Posterior vena cava (tissue), 2 donors: ENCODE measurements at regions not wholly inside any gene's neighbourhood (a gene's known extent, or its start where the extent isn't known, plus 50 kb on each side); places are given as distances from the start of the nearest gene placed in this dataset.
"Not testable (repeated sequence)": the region's sequence is repeated elsewhere in the genome, so short reads cannot be mapped to it uniquely, and the experiment has no call there.

ENCODE experiments used
- DNase-seq: peaks from one replicate; pipeline ENCODE4 v3.0.0-alpha.2; 2020; ENCODE audit warnings: low spot score
- intact Hi-C, 2 donors: fragments of 100-400 bp; cut with DNase I; formaldehyde crosslinking; loops; one replicate each; pipeline versions ENCODE4 v1.14.1 to v1.14.2; 2022 to 2023
- donor health status: DM: yes; HTN: yes; CAD: no.
- donor health status: DM: yes; HTN: yes; CAD: no.

DNA sequence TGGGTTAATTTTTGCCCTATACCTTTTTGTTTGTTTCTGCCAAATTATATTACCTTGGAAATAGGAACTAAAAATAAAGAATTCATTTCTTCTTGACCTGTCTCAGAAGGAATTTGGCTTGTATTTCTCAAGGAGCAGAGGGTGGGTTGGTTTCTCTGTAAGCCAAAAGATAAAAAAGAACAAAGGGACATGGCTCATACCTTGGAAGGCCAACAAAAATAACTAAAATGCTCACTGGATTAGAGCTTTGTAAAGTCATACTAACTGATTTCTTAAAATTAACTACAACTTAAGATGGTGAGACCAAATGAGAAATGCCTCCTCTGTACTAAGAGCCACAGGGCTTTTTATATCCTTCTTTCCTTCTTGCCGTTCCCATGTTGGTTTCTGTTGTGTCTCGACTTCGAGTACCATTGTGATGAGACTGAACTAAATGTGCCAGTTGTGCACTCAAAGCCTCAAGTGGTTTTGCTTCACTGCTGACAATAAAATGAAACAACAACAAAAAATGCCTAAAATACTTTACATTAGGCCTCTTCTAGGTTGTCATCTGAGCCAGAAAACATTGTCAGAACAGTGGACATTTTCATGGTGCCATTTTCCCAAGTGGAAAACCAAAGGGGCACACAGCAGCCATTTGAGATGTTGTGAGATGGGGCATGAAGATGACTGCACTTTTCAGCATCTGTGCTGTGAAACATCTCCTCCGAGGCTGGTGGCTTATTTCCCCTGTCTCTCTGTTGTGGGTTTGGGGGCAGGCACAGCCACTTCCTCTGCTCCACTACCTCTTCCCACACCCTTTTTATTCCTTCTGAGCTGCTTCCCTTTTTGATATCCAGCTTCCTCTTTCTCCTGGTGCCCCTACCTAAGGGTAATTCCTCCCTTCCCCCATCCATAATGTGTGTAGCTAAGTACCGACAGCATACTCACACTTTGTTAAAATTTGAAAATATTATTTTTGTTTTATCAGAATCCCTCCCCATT is 51.8 kb upstream of the AGR3 start:
- intact Hi-C loops = no loop called here
- no peak for DNase-seq

DNA sequence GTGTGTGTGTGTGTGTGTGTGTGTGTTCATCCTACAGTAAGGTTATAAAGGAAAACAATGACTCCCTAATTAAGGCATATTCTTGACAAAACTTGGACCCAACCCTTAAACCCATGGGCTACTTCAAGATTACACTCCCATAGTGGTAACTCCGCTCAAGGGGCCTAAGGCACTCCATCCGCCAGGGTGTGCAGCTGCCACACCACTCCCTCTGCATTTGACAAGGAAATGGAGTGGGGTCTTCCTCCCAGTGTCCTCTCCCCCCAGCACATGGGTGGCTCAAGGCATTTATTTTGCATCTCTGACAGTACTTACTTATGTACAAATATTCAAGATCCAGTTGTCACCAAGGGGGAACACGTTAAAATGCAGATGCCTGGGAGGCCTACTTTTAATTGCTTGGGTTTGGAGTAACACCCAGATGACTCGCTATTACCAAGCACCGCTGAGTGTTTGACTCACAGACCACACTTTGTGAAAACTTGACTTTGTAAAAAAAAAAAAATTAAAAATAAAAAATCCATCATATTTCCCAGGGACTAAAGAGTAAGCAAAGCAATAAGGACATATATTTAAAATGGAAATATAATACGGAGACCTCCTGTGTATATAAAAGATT is 53.0 kb upstream of the AGR3 start:
- no peak for DNase-seq
- intact Hi-C loops = no loop called here

- DNase-seq = no peak
- intact Hi-C loops = no loop called here
Observed at GRCh38 chr7:16935341-16935735, 53.6 kb upstream of the AGR3 start.

- no peak for DNase-seq
- intact Hi-C loops = no loop called here
Observed at GRCh38 chr7:16936626-16937422, 55.0 kb upstream of the AGR3 start.

DNA sequence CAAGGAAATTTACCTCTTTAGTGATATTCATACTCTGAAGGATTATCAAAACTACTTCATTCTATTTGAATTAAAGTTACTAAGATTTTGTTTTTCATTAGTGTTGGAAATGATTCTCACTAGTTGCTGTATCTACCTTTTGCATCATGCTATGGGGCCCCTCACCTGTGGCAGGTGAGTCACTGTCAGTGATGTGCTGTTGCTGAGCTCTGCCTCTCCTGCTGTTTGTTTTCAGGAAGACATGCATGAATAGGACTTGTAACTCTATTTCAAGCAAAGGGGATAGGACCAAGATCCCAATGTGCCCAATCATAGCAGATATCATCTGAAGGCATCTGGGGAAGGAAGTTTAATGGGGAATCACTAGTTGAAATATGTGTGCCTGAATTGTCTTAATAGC is 57.4 kb upstream of the AGR3 start:
- DNase-seq = no peak
- intact Hi-C loops = no loop called here

- no peak for DNase-seq
- intact Hi-C loops = no loop called here
Observed at GRCh38 chr7:16940776-16941175, 59.0 kb upstream of the AGR3 start.

GRCh38 chr7:16942929-16943509 is 61.2 kb upstream of the AGR3 start:
- no peak for DNase-seq
- intact Hi-C loops = no loop called here

DNA sequence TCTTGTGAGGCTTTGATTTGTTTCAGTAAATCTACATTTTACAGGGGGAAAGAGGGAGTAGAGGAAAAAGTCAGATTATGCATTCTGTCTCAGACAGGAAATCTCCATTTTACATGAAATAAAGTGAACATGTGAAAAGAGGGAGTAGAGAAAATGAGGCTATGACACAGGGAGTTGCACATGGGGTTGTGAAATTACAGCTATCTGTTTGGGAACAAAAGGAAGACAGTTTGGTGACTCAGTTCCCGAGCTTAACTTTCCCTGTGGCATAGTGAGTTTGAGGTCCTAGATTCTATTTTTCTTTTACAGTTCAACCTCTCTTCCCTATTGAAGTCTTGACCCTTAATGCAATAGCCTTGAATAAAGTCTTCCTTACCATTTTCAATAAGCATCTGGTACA is 63.2 kb upstream of the AGR3 start:
- intact Hi-C loops = no loop called here
- DNase-seq = no peak

DNA sequence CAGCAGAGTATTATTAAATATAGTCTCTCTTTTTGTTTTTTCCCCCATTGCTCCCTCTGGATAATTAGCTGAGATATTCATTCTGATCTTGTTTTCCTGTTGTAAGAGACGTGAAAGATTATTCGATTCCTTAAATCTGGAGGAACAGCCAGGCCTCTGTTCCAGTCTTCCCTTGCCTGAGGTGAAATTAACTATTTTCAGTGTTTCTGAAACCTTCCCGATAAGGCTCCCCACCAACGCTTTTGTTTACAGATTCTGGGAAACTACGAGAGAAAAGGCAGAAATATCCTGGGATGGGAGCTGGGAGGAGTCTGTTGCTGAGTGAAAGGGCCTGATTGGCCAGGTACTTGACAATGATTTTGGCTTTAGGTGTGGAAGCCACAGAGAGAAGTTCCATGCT is 63.6 kb upstream of the AGR3 start:
- intact Hi-C loops = no loop called here

GRCh38 chr7:16948110-16948509 is 66.3 kb upstream of the AGR3 start:
- intact Hi-C loops, DNase-seq: not testable (repeated sequence)

More for the DNA sequence above, 63.6 kb upstream of the AGR3 start:
- DNase-seq = no peak

DNA sequence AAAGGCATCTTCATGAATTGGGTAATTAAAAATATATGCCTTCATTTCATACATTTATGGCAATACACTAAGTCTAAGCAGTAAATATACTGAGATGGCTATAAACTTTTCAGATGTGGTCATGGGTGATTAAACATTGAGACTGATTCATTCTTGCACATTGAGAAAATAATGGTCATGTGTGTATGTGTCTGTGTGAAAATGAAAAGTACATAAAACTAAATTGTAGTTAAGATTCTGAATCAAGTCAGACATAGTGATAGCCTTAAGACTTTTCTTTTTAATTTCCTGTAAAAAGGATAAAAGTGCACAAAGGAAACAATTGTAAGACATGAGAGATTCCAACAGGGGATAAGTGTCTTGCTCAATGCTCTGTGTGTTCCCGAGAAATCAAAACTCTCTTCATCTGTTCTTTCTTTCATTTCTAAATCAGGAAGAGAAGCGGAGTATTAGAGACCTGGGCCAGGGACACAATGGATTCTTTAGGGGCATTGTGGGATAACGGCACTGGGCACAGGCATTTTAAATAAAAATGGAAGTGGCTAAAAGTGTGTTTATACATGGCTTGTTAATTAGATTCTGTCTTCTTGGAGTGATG is 69.8 kb upstream of the AGR3 start:
- intact Hi-C loops = no loop called here
- no peak for DNase-seq

DNA sequence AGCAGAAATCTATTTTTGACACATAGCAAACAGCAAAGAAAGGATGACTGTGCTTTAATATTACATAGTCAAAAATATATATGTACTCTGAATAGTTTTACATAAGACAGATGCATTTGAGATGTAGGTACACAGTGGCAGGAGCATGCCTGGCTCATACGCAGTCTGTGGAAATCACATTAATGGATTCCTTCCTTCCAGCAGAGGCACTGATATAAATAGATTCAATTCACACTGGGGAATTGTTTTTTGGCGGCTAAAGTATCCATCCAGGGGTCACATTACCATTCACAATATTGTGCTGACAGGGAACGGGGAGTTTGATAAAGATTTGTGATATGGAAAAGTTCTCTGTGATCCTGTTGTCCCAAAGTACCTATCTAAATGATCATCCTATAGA is 72.5 kb upstream of the AGR3 start:
- intact Hi-C loops = no loop called here
- DNase-seq = no peak

DNA sequence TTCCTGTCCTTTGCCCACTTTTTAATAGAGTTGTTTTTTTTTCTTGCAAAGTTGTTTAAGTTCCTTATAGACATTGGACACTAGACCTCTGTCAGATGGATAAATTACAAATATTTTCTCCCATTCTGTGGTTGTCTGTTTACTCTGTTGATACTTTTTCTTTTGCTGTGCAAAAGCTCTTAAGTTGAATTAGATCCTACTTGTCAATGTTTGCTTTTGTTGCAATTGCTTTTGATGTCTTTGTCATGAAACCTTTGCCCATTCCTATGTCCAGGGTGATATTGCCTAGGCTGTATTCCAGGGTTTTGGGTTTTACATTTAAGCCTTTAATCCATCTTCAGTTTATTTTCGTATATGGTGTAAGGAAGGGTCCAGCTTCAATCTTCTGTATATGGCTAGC is 76.9 kb upstream of the AGR3 start:
- intact Hi-C loops = no loop called here

DNA sequence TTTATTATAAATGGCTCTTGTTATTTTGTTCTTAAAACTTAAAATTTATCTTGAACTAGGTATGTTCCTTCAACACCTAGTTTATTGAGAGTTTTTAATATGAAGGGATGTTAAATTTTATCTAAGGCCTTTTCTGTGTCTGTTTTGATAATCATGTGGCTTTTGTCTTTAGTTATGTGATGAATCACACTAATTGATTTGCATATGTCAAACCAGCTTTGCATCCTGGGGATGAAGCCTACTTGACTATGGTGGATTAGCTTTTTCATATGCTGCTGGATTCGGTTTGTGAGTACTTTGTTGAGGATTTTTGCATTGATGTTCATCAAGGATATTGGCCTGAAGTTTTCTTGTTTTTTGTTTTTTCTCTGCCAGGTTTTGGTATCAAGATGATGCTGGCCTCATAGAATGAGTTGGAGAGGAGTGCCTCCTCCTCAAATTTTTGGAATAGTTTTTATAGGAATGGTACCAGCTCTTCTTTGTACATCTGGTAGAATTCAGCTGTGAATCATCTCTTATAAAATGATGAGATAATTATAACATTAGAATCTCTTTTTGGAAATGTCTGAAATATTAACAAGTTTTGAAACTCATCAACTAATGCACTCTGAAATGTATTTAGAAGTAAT is 78.7 kb upstream of the AGR3 start:
- DNase-seq = no peak
- intact Hi-C loops = no loop called here

More for the DNA sequence above, 76.9 kb upstream of the AGR3 start:
- DNase-seq = no peak

DNA sequence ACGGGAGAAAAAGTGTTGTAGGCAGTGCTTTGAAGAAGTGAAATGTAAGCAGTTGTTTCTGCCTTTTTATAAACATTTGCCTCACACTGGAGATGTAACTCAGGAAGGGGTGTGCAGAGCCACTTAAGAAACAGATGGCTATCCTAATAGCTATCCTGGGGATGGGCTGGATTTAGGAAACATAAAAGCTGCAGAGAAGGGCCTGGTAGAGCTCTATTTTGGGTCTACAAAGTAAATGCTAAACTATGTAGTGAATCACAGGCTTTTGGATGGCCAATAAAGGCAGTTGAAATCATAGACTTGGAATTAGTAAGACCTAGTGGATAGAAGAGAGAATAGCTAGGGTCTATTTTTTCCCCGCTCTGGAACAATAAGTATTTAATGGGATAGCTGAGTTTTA is 79.9 kb upstream of the AGR3 start:
- intact Hi-C loops = no loop called here
- DNase-seq = no peak

- intact Hi-C loops = no loop called here
- no peak for DNase-seq
Observed at GRCh38 chr7:16963044-16963443, 81.3 kb upstream of the AGR3 start.

- intact Hi-C loops, DNase-seq: not testable (repeated sequence)
Observed at GRCh38 chr7:16965697-16966096, 83.9 kb upstream of the AGR3 start.

DNA sequence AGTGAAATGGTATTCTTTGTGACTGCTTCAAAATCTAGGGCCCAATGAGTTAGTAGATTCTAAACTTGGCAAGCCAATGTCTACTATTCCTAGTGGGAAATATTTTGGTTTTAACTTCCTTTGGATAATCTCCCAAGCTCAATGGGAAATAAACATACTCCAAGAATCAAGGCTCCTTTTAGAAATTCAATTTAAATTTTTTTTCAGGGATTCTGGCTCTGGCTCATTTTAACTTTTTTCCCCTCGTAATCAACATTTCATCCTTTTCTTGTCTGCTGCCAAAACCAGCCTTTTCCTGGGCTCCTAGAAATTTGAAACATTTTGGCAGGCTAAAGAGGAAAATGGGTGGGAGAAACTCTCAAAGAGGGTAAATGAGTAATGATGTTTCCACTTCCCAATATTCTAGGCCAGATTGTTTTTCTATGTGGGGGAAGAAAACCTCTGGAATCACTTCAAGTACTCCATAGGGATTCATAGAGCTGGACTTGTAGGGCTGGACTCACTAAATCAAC is 85.6 kb upstream of the AGR3 start:
- DNase-seq = no peak
- intact Hi-C loops = no loop called here
